Astrocyte (in vitro differentiated cells and primary cell): ENCODE measurements at regions not wholly inside any gene's neighbourhood (a gene's known extent, or its start where the extent isn't known, plus 50 kb on each side); places are given as distances from the start of the nearest gene placed in this dataset.

ENCODE experiments used
- DNase-seq: peaks from one replicate; pipeline ENCODE4 v3.0.0-alpha.2; 2010; ENCODE audit warnings: low read depth
- FAIRE-seq: peaks from 2 replicates; lab custom pipeline; 2011; peaks lifted over from hg19 to GRCh38; lab: Jason Lieb, UNC
- H2AFZ ChIP-seq: 2 replicates; pipeline ENCODE4 v1.6.0; 2012; ENCODE audit warnings: low read depth, low read length, inconsistent platforms
- H3K27ac ChIP-seq: 2 replicates; pipeline ENCODE4 v1.5.1; 2011; ENCODE audit warnings: low read depth, low read length, inconsistent platforms
- H3K27me3 ChIP-seq: 2 replicates; pipeline ENCODE4 v1.6.0; 2011; ENCODE audit warnings: low read length, inconsistent platforms; ENCODE audit not compliant: insufficient read depth
- H3K36me3 ChIP-seq: 2 replicates; pipeline ENCODE4 v1.5.1; 2011; ENCODE audit warnings: low read length, inconsistent platforms; ENCODE audit not compliant: insufficient read depth
- H3K4me1 ChIP-seq: 2 replicates; pipeline ENCODE4 v1.5.1; 2011; ENCODE audit warnings: low read length, inconsistent platforms; ENCODE audit not compliant: insufficient read depth
- H3K4me2 ChIP-seq: 2 replicates; pipeline ENCODE4 v1.6.0; 2012; ENCODE audit warnings: low read length, inconsistent platforms
- H3K4me3 ChIP-seq: 2 replicates; pipeline ENCODE4 v1.5.1; 2011; ENCODE audit warnings: low read depth, mild to moderate bottlenecking, low read length, inconsistent platforms; ENCODE audit not compliant: insufficient read depth
- H3K79me2 ChIP-seq: 2 replicates; pipeline ENCODE4 v1.6.0; 2012; ENCODE audit warnings: mild to moderate bottlenecking, low read length, inconsistent platforms; ENCODE audit not compliant: insufficient read depth
- H3K9ac ChIP-seq: 2 replicates; pipeline ENCODE4 v1.6.0; 2012; ENCODE audit warnings: mild to moderate bottlenecking, low read length, inconsistent platforms
- H3K9me3 ChIP-seq: 2 replicates; pipeline ENCODE4 v1.5.1; 2012; ENCODE audit warnings: low read depth, mild to moderate bottlenecking, low read length, inconsistent platforms; ENCODE audit not compliant: insufficient read depth
- H4K20me1 ChIP-seq: 2 replicates; pipeline ENCODE4 v1.6.0; 2012; ENCODE audit warnings: low read length, inconsistent platforms; ENCODE audit not compliant: insufficient read depth
- H3K27ac Mint-ChIP-seq: one replicate; pipeline ENCODE4 v1.8.0; 2021; ENCODE audit warnings: mild to moderate bottlenecking, mixed read lengths; ENCODE audit not compliant: unreplicated experiment
- H3K27me3 Mint-ChIP-seq: one replicate; pipeline ENCODE4 v1.8.0; 2021; ENCODE audit warnings: low read depth, mixed read lengths; ENCODE audit not compliant: unreplicated experiment
- H3K36me3 Mint-ChIP-seq: one replicate; pipeline ENCODE4 v1.8.0; 2021; ENCODE audit warnings: low read depth, mixed read lengths; ENCODE audit not compliant: unreplicated experiment
- H3K4me1 Mint-ChIP-seq: one replicate; pipeline ENCODE4 v1.8.0; 2021; ENCODE audit warnings: low read depth, mixed read lengths; ENCODE audit not compliant: unreplicated experiment
- H3K4me3 Mint-ChIP-seq: one replicate; pipeline ENCODE4 v1.8.0; 2021; ENCODE audit warnings: mild to moderate bottlenecking, moderate library complexity, mixed read lengths; ENCODE audit not compliant: unreplicated experiment
- H3K9me3 Mint-ChIP-seq: one replicate; pipeline ENCODE4 v1.8.0; 2021; ENCODE audit warnings: mild to moderate bottlenecking, mixed read lengths; ENCODE audit not compliant: unreplicated experiment
- CTCF ChIP-seq: IDR thresholded peaks from 2 replicates; pipeline ENCODE4 v1.5.1; 2011; ENCODE audit warnings: low read depth, mild to moderate bottlenecking, inconsistent platforms, low read length, moderate library complexity; ENCODE audit not compliant: insufficient read depth
- EZH2 ChIP-seq: IDR thresholded peaks from 2 replicates; pipeline ENCODE4 v1.6.1; 2012; ENCODE audit warnings: mild to moderate bottlenecking, low read length, inconsistent platforms; ENCODE audit not compliant: insufficient read depth

GRCh38 chr5:158530115-158530514 lies 569.6 kb downstream of the EBF1 start:
- Mint-ChIP-seq H3K27me3 (peaks cover 15% of the 10 kb centered on the region), H3K36me3 (no peaks in the 10 kb centered on the region), H3K4me3 (no peak overlapping the region), H3K27ac (no peak overlapping the region), H3K9me3 (no peaks in the 10 kb centered on the region), H3K4me1 (peaks cover 4% of the 10 kb centered on the region)
- TF ChIP-seq CTCF, result no peak
- no peak for TF ChIP-seq EZH2
- Histone ChIP-seq H3K9me3 (no peaks in the 10 kb centered on the region), H3K79me2 (no peaks in the 10 kb centered on the region), H3K4me2 (no peak overlapping the region), H3K27ac (no peak overlapping the region), H3K4me3 (no peak overlapping the region), H3K36me3 (no peaks in the 10 kb centered on the region), H2AFZ (no peak overlapping the region), H4K20me1 (no peaks in the 10 kb centered on the region), H3K4me1 (no peaks in the 10 kb centered on the region), H3K27me3 (no peaks in the 10 kb centered on the region), H3K9ac (no peak overlapping the region)
- DNase-seq (no peak), FAIRE-seq (no peak)

GRCh38 chr5:158529454-158529853 lies 570.3 kb downstream of the EBF1 start:
- H3K79me2 ChIP-seq, result no peaks in the 10 kb centered on the region
- FAIRE-seq (no peak), DNase-seq (no peak)
- H2AFZ ChIP-seq, result no peak overlapping the region
- Mint-ChIP-seq H3K9me3 (no peaks in the 10 kb centered on the region), H3K27me3 (peaks cover 11% of the 10 kb centered on the region), H3K36me3 (no peaks in the 10 kb centered on the region), H3K4me1 (peaks cover 4% of the 10 kb centered on the region), H3K4me3 (no peak overlapping the region), H3K27ac (no peak overlapping the region)
- H3K4me2 ChIP-seq, result no peak overlapping the region
- no peaks in the 10 kb centered on the region for H3K4me1 ChIP-seq
- no peaks in the 10 kb centered on the region for H3K27me3 ChIP-seq
- no peaks in the 10 kb centered on the region for H3K36me3 ChIP-seq
- H3K9me3 ChIP-seq, result no peaks in the 10 kb centered on the region
- no peak overlapping the region for H3K27ac ChIP-seq
- no peaks in the 10 kb centered on the region for H4K20me1 ChIP-seq
- H3K4me3 ChIP-seq, result no peak overlapping the region
- no peak overlapping the region for H3K9ac ChIP-seq
- no peak for TF ChIP-seq EZH2
- no peak for TF ChIP-seq CTCF

GRCh38 chr5:158525663-158526062 lies 574.1 kb downstream of the EBF1 start:
- H2AFZ ChIP-seq, result no peak overlapping the region
- no peak overlapping the region for H3K4me2 ChIP-seq
- no peak overlapping the region for H3K27ac Mint-ChIP-seq
- H3K36me3 ChIP-seq, result no peaks in the 10 kb centered on the region
- no peaks in the 10 kb centered on the region for H3K4me1 ChIP-seq
- no peak for FAIRE-seq
- H3K36me3 Mint-ChIP-seq, result no peaks in the 10 kb centered on the region
- no peak overlapping the region for H3K9ac ChIP-seq
- no peaks in the 10 kb centered on the region for H3K79me2 ChIP-seq
- no peaks in the 10 kb centered on the region for H3K9me3 ChIP-seq
- H4K20me1 ChIP-seq, result no peaks in the 10 kb centered on the region
- no peaks in the 10 kb centered on the region for H3K9me3 Mint-ChIP-seq
- H3K27me3 Mint-ChIP-seq, result peaks cover 2% of the 10 kb centered on the region
- peaks cover 2% of the 10 kb centered on the region for H3K4me1 Mint-ChIP-seq
- H3K4me3 ChIP-seq, result no peak overlapping the region
- no peak overlapping the region for H3K4me3 Mint-ChIP-seq
- no peak for TF ChIP-seq CTCF
- TF ChIP-seq EZH2, result no peak
- H3K27ac ChIP-seq, result no peak overlapping the region
- H3K27me3 ChIP-seq, result no peaks in the 10 kb centered on the region
- DNase-seq, result no peak
